H9 (cell line): ENCODE measurements at regions not wholly inside any gene's neighbourhood (a gene's known extent, or its start where the extent isn't known, plus 50 kb on each side); places are given as distances from the start of the nearest gene placed in this dataset.

ENCODE experiments used
- DNase-seq: peaks from one replicate; pipeline ENCODE4 v3.0.0-alpha.2; 2017
- H2AFZ ChIP-seq: one replicate; pipeline ENCODE4 v1.6.1; 2013; ENCODE audit warnings: mild to moderate bottlenecking, low read length, control low read depth, moderate library complexity
- H2AK5ac ChIP-seq: 2 replicates; pipeline ENCODE4 v1.6.1; 2013; ENCODE audit warnings: low read length, control low read depth, mixed read lengths; ENCODE audit not compliant: insufficient read length
- H2BK120ac ChIP-seq: one replicate; pipeline ENCODE4 v1.6.1; 2013; ENCODE audit warnings: low read depth, mild to moderate bottlenecking, low read length, control low read depth, inconsistent platforms; ENCODE audit not compliant: poor library complexity, severe bottlenecking
- H2BK12ac ChIP-seq: 2 replicates; pipeline ENCODE4 v1.6.1; 2013; ENCODE audit warnings: low read length, control low read depth, mixed read lengths, low read depth; ENCODE audit not compliant: insufficient read length
- H2BK15ac ChIP-seq: 2 replicates; pipeline ENCODE4 v1.6.1; 2013; ENCODE audit warnings: low read depth, low read length, control low read depth
- H2BK20ac ChIP-seq: one replicate; pipeline ENCODE4 v1.6.1; 2013; ENCODE audit warnings: low read depth, mild to moderate bottlenecking, low read length, control low read depth, inconsistent platforms; ENCODE audit not compliant: poor library complexity, severe bottlenecking
- H2BK5ac ChIP-seq: 2 replicates; pipeline ENCODE4 v1.6.1; 2013; ENCODE audit warnings: low read length, control low read depth, mixed read lengths; ENCODE audit not compliant: insufficient read length
- H3K14ac ChIP-seq: 2 replicates; pipeline ENCODE4 v1.6.1; 2013; ENCODE audit warnings: low read length, control low read depth; ENCODE audit not compliant: insufficient read depth
- H3K18ac ChIP-seq: 2 replicates; pipeline ENCODE4 v1.6.1; 2013; ENCODE audit warnings: low read depth, mild to moderate bottlenecking, mixed read lengths, low read length, control low read depth; ENCODE audit not compliant: insufficient read length
- H3K23ac ChIP-seq: 2 replicates; pipeline ENCODE4 v1.6.1; 2013; ENCODE audit warnings: low read length, control low read depth, mixed read lengths, low read depth; ENCODE audit not compliant: insufficient read length
- H3K23me2 ChIP-seq: 2 replicates; pipeline ENCODE4 v1.6.1; 2013; ENCODE audit warnings: low read depth, mild to moderate bottlenecking, mixed read lengths, low read length, control low read depth; ENCODE audit not compliant: insufficient read length, poor library complexity, severe bottlenecking
- H3K27ac ChIP-seq: 2 replicates; pipeline ENCODE4 v1.5.1; 2013; ENCODE audit warnings: low read length, control low read depth, mixed read lengths, low read depth; ENCODE audit not compliant: insufficient read length
- H3K27me3 ChIP-seq: 2 replicates; pipeline ENCODE4 v1.6.1; 2013; ENCODE audit warnings: low read length, control low read depth, inconsistent platforms; ENCODE audit not compliant: insufficient read depth
- H3K4ac ChIP-seq: 2 replicates; pipeline ENCODE4 v1.6.1; 2013; ENCODE audit warnings: low read depth, mild to moderate bottlenecking, control low read depth, inconsistent platforms, low read length, moderate library complexity
- H3K4me1 ChIP-seq: 2 replicates; pipeline ENCODE4 v1.6.1; 2013; ENCODE audit warnings: low read length, control low read depth, inconsistent platforms; ENCODE audit not compliant: insufficient read depth
- H3K4me2 ChIP-seq: 2 replicates; pipeline ENCODE4 v1.6.1; 2013; ENCODE audit warnings: low read length, control low read depth, mixed read lengths; ENCODE audit not compliant: insufficient read length, insufficient read depth
- H3K56ac ChIP-seq: 2 replicates; pipeline ENCODE4 v1.6.1; 2013; ENCODE audit warnings: low read depth, mild to moderate bottlenecking, mixed read lengths, low read length, control low read depth; ENCODE audit not compliant: insufficient read length
- H3K79me1 ChIP-seq: 2 replicates; pipeline ENCODE4 v1.6.1; 2013; ENCODE audit warnings: low read depth, mild to moderate bottlenecking, moderate library complexity, low read length, control low read depth, inconsistent platforms; ENCODE audit not compliant: insufficient read depth, poor library complexity, severe bottlenecking
- H3K79me2 ChIP-seq: 2 replicates; pipeline ENCODE4 v1.6.1; 2013; ENCODE audit warnings: low read length, control low read depth, inconsistent platforms; ENCODE audit not compliant: insufficient read depth
- H3K9ac ChIP-seq: 2 replicates; pipeline ENCODE4 v1.6.1; 2013; ENCODE audit warnings: low read length, control low read depth, mixed read lengths; ENCODE audit not compliant: insufficient read length; ENCODE audit errors: extremely low read depth
- H3K9me3 ChIP-seq: one replicate; pipeline ENCODE4 v1.6.1; 2013; ENCODE audit warnings: low read depth, low read length, inconsistent platforms; ENCODE audit not compliant: control insufficient read depth
- H3T11ph ChIP-seq: one replicate; pipeline ENCODE4 v1.6.1; 2013; ENCODE audit warnings: mild to moderate bottlenecking, low read length, control low read depth, inconsistent platforms
- H4K20me1 ChIP-seq: one replicate; pipeline ENCODE4 v1.6.1; 2013; ENCODE audit not compliant: control insufficient read depth, insufficient read length, insufficient read depth
- H4K5ac ChIP-seq: 2 replicates; pipeline ENCODE4 v1.6.1; 2013; ENCODE audit warnings: low read depth, mild to moderate bottlenecking, mixed read lengths, low read length, control low read depth; ENCODE audit not compliant: insufficient read length
- H4K8ac ChIP-seq: replicated peaks from 2 replicates; pipeline ENCODE4 v1.6.1; 2013; ENCODE audit warnings: low read length, control low read depth, mixed read lengths, low read depth; ENCODE audit not compliant: insufficient read length
- H4K91ac ChIP-seq: 2 replicates; pipeline ENCODE4 v1.6.1; 2013; ENCODE audit warnings: low read depth, mild to moderate bottlenecking, moderate library complexity, mixed read lengths, low read length, control low read depth; ENCODE audit not compliant: insufficient read length
- H3K27ac Mint-ChIP-seq, 3 experiments: 2 replicates in 2 of 3; 3 replicates in 1 of 3; pipeline ENCODE4 v1.8.0; 2020 to 2021; ENCODE audit warnings: mixed read lengths in 3 of 3, mild to moderate bottlenecking in 1 of 3, moderate library complexity in 1 of 3
- H3K27me3 Mint-ChIP-seq: 2 replicates; pipeline ENCODE4 v1.8.0; 2021; ENCODE audit warnings: low read depth, mild to moderate bottlenecking, moderate library complexity, mixed read lengths
- H3K36me3 Mint-ChIP-seq, 3 experiments: 2 replicates in 2 of 3; 3 replicates in 1 of 3; pipeline ENCODE4 v1.8.0; 2020 to 2021; ENCODE audit warnings: low read depth in 3 of 3, mixed read lengths in 3 of 3; ENCODE audit not compliant: insufficient read depth in 1 of 3
- H3K4me1 Mint-ChIP-seq, 2 experiments: 2 replicates each; pipeline ENCODE4 v1.8.0; 2020; ENCODE audit warnings: mixed read lengths in 2 of 2
- H3K4me3 Mint-ChIP-seq, 2 experiments: 2 replicates in 1 of 2; 3 replicates in 1 of 2; pipeline ENCODE4 v1.8.0; 2020 to 2021; ENCODE audit warnings: mild to moderate bottlenecking in 2 of 2, mixed read lengths in 2 of 2, moderate library complexity in 1 of 2
- H3K9me3 Mint-ChIP-seq, 2 experiments: 2 replicates in 1 of 2; 3 replicates in 1 of 2; pipeline ENCODE4 v1.8.0; 2020; ENCODE audit warnings: mild to moderate bottlenecking in 2 of 2, mixed read lengths in 2 of 2, moderate library complexity in 1 of 2
- WGBS: extraction: QIAGEN DNeasy Blood & Tissue Kit; methylation state at CpG from one replicate; pipeline ENCODE4 v1.1.7; 2013; ENCODE audit warnings: missing lambda C conversion rate, low lambda C conversion rate, mixed read lengths; ENCODE audit not compliant: insufficient read length; ENCODE audit errors: extremely low coverage; 5-methylcytosine and 5-hydroxymethylcytosine counted together
- TF ChIP-seq, protein P1 (sequence below): fragments of 200-600 bp; sonication (generic); conservative IDR thresholded peaks from 3 replicates; pipeline ENCODE4 v1.8.0; 2021; ENCODE audit warnings: antibody characterized with exemption, mild to moderate bottlenecking

GRCh38 chr3:13227315-13228165 is 154.3 kb upstream of the IQSEC1 start:
- WGBS: no CpG with 5 or more reads among the region's 23 CpGs
- peak overlapping the region in 1 of 3 experiments; percentile 93; a peak in 3 of 7 replicates for H3K27ac Mint-ChIP-seq
- TF ChIP-seq, protein P1, sequence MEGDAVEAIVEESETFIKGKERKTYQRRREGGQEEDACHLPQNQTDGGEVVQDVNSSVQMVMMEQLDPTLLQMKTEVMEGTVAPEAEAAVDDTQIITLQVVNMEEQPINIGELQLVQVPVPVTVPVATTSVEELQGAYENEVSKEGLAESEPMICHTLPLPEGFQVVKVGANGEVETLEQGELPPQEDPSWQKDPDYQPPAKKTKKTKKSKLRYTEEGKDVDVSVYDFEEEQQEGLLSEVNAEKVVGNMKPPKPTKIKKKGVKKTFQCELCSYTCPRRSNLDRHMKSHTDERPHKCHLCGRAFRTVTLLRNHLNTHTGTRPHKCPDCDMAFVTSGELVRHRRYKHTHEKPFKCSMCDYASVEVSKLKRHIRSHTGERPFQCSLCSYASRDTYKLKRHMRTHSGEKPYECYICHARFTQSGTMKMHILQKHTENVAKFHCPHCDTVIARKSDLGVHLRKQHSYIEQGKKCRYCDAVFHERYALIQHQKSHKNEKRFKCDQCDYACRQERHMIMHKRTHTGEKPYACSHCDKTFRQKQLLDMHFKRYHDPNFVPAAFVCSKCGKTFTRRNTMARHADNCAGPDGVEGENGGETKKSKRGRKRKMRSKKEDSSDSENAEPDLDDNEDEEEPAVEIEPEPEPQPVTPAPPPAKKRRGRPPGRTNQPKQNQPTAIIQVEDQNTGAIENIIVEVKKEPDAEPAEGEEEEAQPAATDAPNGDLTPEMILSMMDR: no peak

More at GRCh38 chr3:13227315-13228165, 154.3 kb upstream of the IQSEC1 start:
- H3K9ac ChIP-seq: no peak overlapping the region
- H3K4me2 ChIP-seq: no peak overlapping the region
- H3K14ac ChIP-seq: no peak overlapping the region
- Mint-ChIP-seq H3K36me3 (no peaks in the 10 kb centered on the region), H3K27me3 (no peaks in the 10 kb centered on the region), H3K4me1 (peaks cover 3 to 17% of the 10 kb centered on the region in 2 experiments; a peak in 1 of 4 replicates), H3K9me3 (no peaks in the 10 kb centered on the region), H3K4me3 (no peak overlapping the region)
- H3K23ac ChIP-seq: no peak overlapping the region
- H3K18ac ChIP-seq: no peak overlapping the region
- no peak overlapping the region for H2AK5ac ChIP-seq
- H4K8ac ChIP-seq: no peak overlapping the region
- H2BK15ac ChIP-seq: no peak overlapping the region
- H2BK20ac ChIP-seq: no peak overlapping the region
- H2BK5ac ChIP-seq: no peak overlapping the region
- no peaks in the 10 kb centered on the region for H3K23me2 ChIP-seq
- no peak overlapping the region for H3K4ac ChIP-seq
- H2AFZ ChIP-seq: no peak overlapping the region
- no peak overlapping the region for H2BK12ac ChIP-seq
- H4K91ac ChIP-seq: no peak overlapping the region
- H3K27ac ChIP-seq: no peak overlapping the region
- no peak overlapping the region for H3T11ph ChIP-seq
- H4K20me1 ChIP-seq: no peaks in the 10 kb centered on the region
- no peaks in the 10 kb centered on the region for H3K79me1 ChIP-seq
- no peak for DNase-seq
- H3K56ac ChIP-seq: no peak overlapping the region
- H3K27me3 ChIP-seq: no peaks in the 10 kb centered on the region
- H3K4me1 ChIP-seq: no peaks in the 10 kb centered on the region
- no peak overlapping the region for H4K5ac ChIP-seq
- H3K9me3 ChIP-seq: no peaks in the 10 kb centered on the region
- H3K79me2 ChIP-seq: no peaks in the 10 kb centered on the region
- H2BK120ac ChIP-seq: no peak overlapping the region
